Prostate gland (tissue), 2 donors: ENCODE measurements at regions not wholly inside any gene's neighbourhood (a gene's known extent, or its start where the extent isn't known, plus 50 kb on each side); places are given as distances from the start of the nearest gene placed in this dataset.

Source experiments
- DNase-seq: peaks from one replicate; pipeline ENCODE4 v3.0.0-alpha.2; 2019; ENCODE audit warnings: low spot score
- H3K27ac ChIP-seq, 2 donors: fragments of 200-600 bp; sonication (generic); 2 replicates each; pipeline ENCODE4 v1.5.1; 2017 to 2019
- H3K27me3 ChIP-seq: fragments of 200-600 bp; sonication (generic); replicated peaks from 2 replicates; pipeline ENCODE4 v1.5.1; 2019; ENCODE audit not compliant: insufficient read depth
- H3K36me3 ChIP-seq, 2 donors: fragments of 200-600 bp; sonication (generic); 1 replicate in 1 of 2; 2 replicates in 1 of 2; pipeline versions ENCODE4 v1.5.1 to v1.8.1; 2017 to 2019
- H3K4me1 ChIP-seq: fragments of 200-600 bp; sonication (generic); replicated peaks from 2 replicates; pipeline ENCODE4 v1.5.1; 2019
- H3K4me3 ChIP-seq, 2 donors: fragments of 200-600 bp; sonication (generic); 2 replicates each; pipeline ENCODE4 v1.5.1; 2017 to 2019
- H3K9me3 ChIP-seq: fragments of 200-600 bp; sonication (generic); 2 replicates; pipeline ENCODE4 v1.5.1; 2017
- CTCF ChIP-seq, 4 experiments: fragments of 200-600 bp in 2 of 4; fragments of 450-650 bp in 2 of 4; sonication (generic) in 2 of 4; IDR thresholded peaks; 1 replicate in 3 of 4; 2 replicates in 1 of 4; pipeline ENCODE4 v1.5.1; 2016 to 2019; ENCODE audit warnings: antibody characterized with exemption in 4 of 4, mild to moderate bottlenecking in 2 of 4, moderate library complexity in 2 of 4
- POLR2A ChIP-seq: fragments of 450-650 bp; IDR thresholded peaks from one replicate; pipeline ENCODE4 v1.6.1; 2016; ENCODE audit warnings: antibody characterized with exemption, mild to moderate bottlenecking
- POLR2AphosphoS5 ChIP-seq: sonication (generic); formaldehyde crosslinking; IDR thresholded peaks from one replicate; pipeline ENCODE4 v1.6.1; 2017; ENCODE audit warnings: antibody characterized with exemption
- WGBS: methylation state at CpG from one replicate; pipeline ENCODE4 v1.1.5; 2018; 5-methylcytosine and 5-hydroxymethylcytosine counted together
- intact Hi-C: fragments of 100-400 bp; cut with DNase I; formaldehyde crosslinking; loops from one replicate; pipeline ENCODE4 v1.14.2; 2022

GRCh38 chr18:44149706-44150105 lies 531.0 kb upstream of the SETBP1 start:
- 83% methylated on average over 1 of the region's 1 CpG for WGBS
- Histone ChIP-seq H3K9me3 (no peaks in the 10 kb centered on the region), H3K36me3 (no peaks in the 10 kb centered on the region), H3K27me3 (no peaks in the 10 kb centered on the region), H3K4me1 (no peaks in the 10 kb centered on the region), H3K27ac (no peak overlapping the region), H3K4me3 (no peak overlapping the region)
- TF ChIP-seq CTCF (IDR thresholded peaks at IDR 0.05) (no peak), POLR2A (no peak), POLR2AphosphoS5 (no peak)
- no peak for DNase-seq
- intact Hi-C loops, result no loop called here

- H3K4me1 ChIP-seq, result no peaks in the 10 kb centered on the region
- no peak overlapping the region for H3K4me3 ChIP-seq
- H3K36me3 ChIP-seq, result no peaks in the 10 kb centered on the region
- TF ChIP-seq CTCF (IDR thresholded peaks at IDR 0.05) (no peak), POLR2A (no peak), POLR2AphosphoS5 (no peak)
- intact Hi-C loops, result no loop called here
- no peak overlapping the region for H3K27ac ChIP-seq
- H3K27me3 ChIP-seq, result no peaks in the 10 kb centered on the region
- H3K9me3 ChIP-seq, result no peaks in the 10 kb centered on the region
- DNase-seq, result no peak
- 44% methylated on average over 2 of the region's 2 CpGs for WGBS
These were observed 526.7 kb upstream of the SETBP1 start for GRCh38 chr18:44153981-44154380.

GRCh38 chr18:44156126-44156525 lies 524.6 kb upstream of the SETBP1 start:
- Histone ChIP-seq H3K4me3 (no peak overlapping the region), H3K36me3 (no peaks in the 10 kb centered on the region), H3K9me3 (no peaks in the 10 kb centered on the region), H3K27ac (no peak overlapping the region), H3K27me3 (no peaks in the 10 kb centered on the region), H3K4me1 (no peaks in the 10 kb centered on the region)
- intact Hi-C loops, result no loop called here
- TF ChIP-seq CTCF (IDR thresholded peaks at IDR 0.05), result no peak
- no peak for TF ChIP-seq POLR2AphosphoS5
- TF ChIP-seq POLR2A, result no peak
- DNase-seq, result no peak
- WGBS, result 37% methylated on average over 3 of the region's 3 CpGs

- no peaks in the 10 kb centered on the region for H3K27me3 ChIP-seq
- no peak for TF ChIP-seq CTCF (IDR thresholded peaks at IDR 0.05)
- TF ChIP-seq POLR2AphosphoS5, result no peak
- TF ChIP-seq POLR2A, result no peak
- H3K36me3 ChIP-seq, result no peaks in the 10 kb centered on the region
- no peaks in the 10 kb centered on the region for H3K9me3 ChIP-seq
- no peak overlapping the region for H3K4me3 ChIP-seq
- no peak for DNase-seq
- 64% methylated on average over 7 of the region's 7 CpGs for WGBS
- H3K4me1 ChIP-seq, result no peaks in the 10 kb centered on the region
- intact Hi-C loops, result no loop called here
- no peak overlapping the region for H3K27ac ChIP-seq
These were observed 523.8 kb upstream of the SETBP1 start for GRCh38 chr18:44156776-44157335.

GRCh38 chr18:44170208-44170880 lies 510.3 kb upstream of the SETBP1 start:
- DNase-seq, result no peak
- Histone ChIP-seq H3K4me1 (no peaks in the 10 kb centered on the region), H3K27ac (no peak overlapping the region), H3K27me3 (no peaks in the 10 kb centered on the region), H3K4me3 (no peak overlapping the region), H3K9me3 (no peaks in the 10 kb centered on the region), H3K36me3 (no peaks in the 10 kb centered on the region)
- TF ChIP-seq POLR2AphosphoS5, result no peak
- TF ChIP-seq CTCF (IDR thresholded peaks at IDR 0.05), result no peak
- no peak for TF ChIP-seq POLR2A
- intact Hi-C loops, result no loop called here
- WGBS, result 53% methylated on average over 1 of the region's 1 CpG
